ENCODE measurements at regions not wholly inside any gene's neighbourhood (a gene's known extent, or its start where the extent isn't known, plus 50 kb on each side); places are given as distances from the start of the nearest gene placed in this dataset. TPM values are rescaled to one million over a fixed set of nuclear protein-coding genes. Genes with fewer than 3 reads are reported as not detected.

- no peak for DNase-seq (ENCODE audit: extremely low spot score)
- Histone ChIP-seq H3K4me3 (ENCODE audit: low read depth, low read length) (no peak overlapping the region), H3K4me1 (ENCODE audit: insufficient read depth) (no peaks in the 10 kb centered on the region), H3K36me3 (ENCODE audit: insufficient read depth) (no peaks in the 10 kb centered on the region), H3K27ac (ENCODE audit: low read depth) (no peak overlapping the region)
- 10% methylated on average over 4 of the region's 4 CpGs for WGBS
These were observed 61.7 kb upstream of the KCNMB2 start for GRCh38 chr3:178474526-178474925.

DNA sequence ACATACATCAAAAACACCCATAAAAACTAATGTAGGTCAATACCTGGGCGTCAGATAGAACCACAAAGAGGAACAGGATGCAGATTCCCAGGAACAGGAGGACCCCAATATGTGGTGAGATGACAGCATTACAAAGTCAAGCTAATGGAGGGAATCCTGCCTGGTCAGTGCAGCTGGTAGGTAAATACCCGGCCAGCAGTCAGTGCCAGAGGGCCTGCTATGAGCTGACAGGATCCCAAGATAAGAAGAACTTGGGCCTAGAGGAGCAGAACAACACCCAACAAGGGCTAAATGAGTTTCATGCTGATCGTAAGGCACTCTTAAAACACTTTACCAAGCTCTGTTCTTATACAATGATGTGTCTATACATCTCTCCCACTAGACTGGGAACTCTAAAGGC is 61.2 kb upstream of the KCNMB2 start:
- Histone ChIP-seq H3K27ac (ENCODE audit: low read depth) (no peak overlapping the region), H3K4me1 (ENCODE audit: insufficient read depth) (no peaks in the 10 kb centered on the region), H3K4me3 (ENCODE audit: low read depth, low read length) (no peak overlapping the region), H3K36me3 (ENCODE audit: insufficient read depth) (no peaks in the 10 kb centered on the region)
- WGBS = 86% methylated on average over 3 of the region's 3 CpGs
- no peak for DNase-seq (ENCODE audit: extremely low spot score)

GRCh38 chr3:178476886-178477285 is 59.4 kb upstream of the KCNMB2 start:
- 85% methylated on average over 2 of the region's 2 CpGs for WGBS
- no peaks in the 10 kb centered on the region for H3K36me3 ChIP-seq (ENCODE audit: insufficient read depth)
- DNase-seq (ENCODE audit: extremely low spot score) = no peak

DNA sequence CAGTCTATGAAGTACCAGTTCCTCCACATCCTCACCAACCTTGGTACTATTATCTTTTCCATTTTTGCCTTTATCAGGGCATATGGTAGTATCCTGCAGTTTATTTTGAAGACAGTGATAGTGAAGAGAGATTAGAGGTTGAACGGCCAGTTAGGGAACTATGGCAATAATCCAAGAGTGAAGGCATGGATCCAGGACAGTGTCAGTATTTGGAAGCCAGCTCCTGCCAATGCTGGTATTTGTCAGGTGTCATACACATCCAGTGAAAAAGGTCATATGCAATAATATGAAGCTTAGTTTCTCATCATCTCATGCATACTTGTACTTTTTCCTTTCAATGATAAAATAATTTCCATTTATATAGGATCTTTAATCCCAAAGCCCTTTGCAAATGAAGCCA is 56.8 kb upstream of the KCNMB2 start:
- DNase-seq (ENCODE audit: extremely low spot score) = no peak
- Histone ChIP-seq H3K4me3 (ENCODE audit: low read depth, low read length) (no peak overlapping the region), H3K4me1 (ENCODE audit: insufficient read depth) (no peaks in the 10 kb centered on the region), H3K27ac (ENCODE audit: low read depth) (no peak overlapping the region), H3K36me3 (ENCODE audit: insufficient read depth) (no peaks in the 10 kb centered on the region)
- WGBS = 20% methylated on average over 1 of the region's 1 CpG

More at GRCh38 chr3:178476886-178477285, 59.4 kb upstream of the KCNMB2 start:
- Histone ChIP-seq H3K4me3 (ENCODE audit: low read depth, low read length) (no peak overlapping the region), H3K27ac (ENCODE audit: low read depth) (no peak overlapping the region), H3K4me1 (ENCODE audit: insufficient read depth) (no peaks in the 10 kb centered on the region)

GRCh38 chr3:178479860-178480259 is 56.4 kb upstream of the KCNMB2 start:
- no peak overlapping the region for H3K27ac ChIP-seq (ENCODE audit: low read depth)
- DNase-seq (ENCODE audit: extremely low spot score) = no peak
- no peaks in the 10 kb centered on the region for H3K36me3 ChIP-seq (ENCODE audit: insufficient read depth)
- no peak overlapping the region for H3K4me3 ChIP-seq (ENCODE audit: low read depth, low read length)
- H3K4me1 ChIP-seq (ENCODE audit: insufficient read depth) = no peaks in the 10 kb centered on the region
- WGBS = 68% methylated on average over 4 of the region's 4 CpGs

DNA sequence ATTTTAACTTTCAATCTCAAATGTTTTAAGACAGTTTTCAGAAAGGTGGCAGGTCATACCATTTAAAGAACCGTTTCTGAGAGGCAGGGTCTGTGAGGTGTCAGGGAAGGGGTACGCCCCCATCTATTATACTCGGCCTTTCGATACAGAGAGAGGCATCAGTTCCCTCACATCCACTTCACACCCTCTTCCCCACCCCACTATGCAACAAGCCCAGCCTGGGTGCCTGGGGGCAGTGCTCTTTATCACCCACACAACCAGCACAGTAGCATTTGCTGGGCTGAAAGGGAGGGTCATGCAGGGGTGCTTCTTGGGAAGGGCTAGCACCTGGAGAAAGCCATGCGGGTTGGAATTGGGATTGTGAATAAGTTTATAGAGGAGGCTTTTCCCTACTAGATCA is 56.0 kb upstream of the KCNMB2 start:
- no peak for DNase-seq (ENCODE audit: extremely low spot score)
- Histone ChIP-seq H3K36me3 (ENCODE audit: insufficient read depth) (no peaks in the 10 kb centered on the region), H3K27ac (ENCODE audit: low read depth) (no peak overlapping the region), H3K4me1 (ENCODE audit: insufficient read depth) (no peaks in the 10 kb centered on the region), H3K4me3 (ENCODE audit: low read depth, low read length) (no peak overlapping the region)
- WGBS = 90% methylated on average over 5 of the region's 5 CpGs

DNA sequence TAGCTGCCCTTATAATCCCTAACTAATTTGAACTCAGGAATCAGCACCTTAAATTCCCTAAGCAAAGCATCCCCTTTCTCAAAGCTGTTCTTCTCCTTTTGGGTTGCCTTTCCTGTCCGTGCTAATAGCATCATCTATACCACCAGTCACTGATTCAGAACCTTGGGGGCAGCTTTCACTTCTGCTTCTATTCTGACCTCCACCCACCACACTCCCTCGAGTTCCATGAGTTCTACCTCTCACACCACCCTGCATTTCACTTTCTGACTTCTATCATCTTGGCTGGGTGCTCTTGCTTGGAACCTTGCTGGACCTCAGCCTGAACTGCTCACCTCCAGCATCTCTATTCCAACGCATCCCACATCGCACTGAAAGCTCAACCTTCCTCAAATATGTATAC is 55.4 kb upstream of the KCNMB2 start:
- H3K27ac ChIP-seq (ENCODE audit: low read depth) = no peak overlapping the region
- no peak for DNase-seq (ENCODE audit: extremely low spot score)
- WGBS = 78% methylated on average over 4 of the region's 4 CpGs

GRCh38 chr3:178482981-178483380 is 53.3 kb upstream of the KCNMB2 start:
- Histone ChIP-seq H3K36me3 (ENCODE audit: insufficient read depth) (no peaks in the 10 kb centered on the region), H3K4me1 (ENCODE audit: insufficient read depth) (no peaks in the 10 kb centered on the region), H3K27ac (ENCODE audit: low read depth) (no peak overlapping the region), H3K4me3 (ENCODE audit: low read depth, low read length) (no peak overlapping the region)
- DNase-seq (ENCODE audit: extremely low spot score) = no peak
- 94% methylated on average over 3 of the region's 3 CpGs for WGBS

More for the DNA sequence above, 55.4 kb upstream of the KCNMB2 start:
- Histone ChIP-seq H3K4me3 (ENCODE audit: low read depth, low read length) (no peak overlapping the region), H3K36me3 (ENCODE audit: insufficient read depth) (no peaks in the 10 kb centered on the region), H3K4me1 (ENCODE audit: insufficient read depth) (no peaks in the 10 kb centered on the region)

DNA sequence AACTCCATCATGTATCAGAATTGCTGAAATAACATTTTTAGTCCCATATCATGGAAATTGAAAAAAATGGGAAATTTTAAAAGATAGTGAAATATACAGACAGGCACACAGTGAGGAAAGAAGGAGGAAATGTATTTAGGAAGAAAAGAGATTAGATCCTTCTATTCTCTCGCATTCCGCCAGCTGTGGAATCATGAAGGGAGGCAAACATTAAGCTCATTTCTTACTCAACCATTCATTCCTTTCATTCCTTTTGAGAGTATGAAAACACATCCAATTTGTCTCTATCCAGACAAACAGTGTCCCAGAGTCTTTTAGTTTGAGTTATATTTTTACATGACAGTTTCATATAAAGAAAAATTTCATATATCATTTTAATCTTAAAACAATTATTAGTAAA is 52.5 kb upstream of the KCNMB2 start:
- no peak overlapping the region for H3K4me3 ChIP-seq (ENCODE audit: low read depth, low read length)
- 81% methylated on average over 2 of the region's 2 CpGs for WGBS

DNA sequence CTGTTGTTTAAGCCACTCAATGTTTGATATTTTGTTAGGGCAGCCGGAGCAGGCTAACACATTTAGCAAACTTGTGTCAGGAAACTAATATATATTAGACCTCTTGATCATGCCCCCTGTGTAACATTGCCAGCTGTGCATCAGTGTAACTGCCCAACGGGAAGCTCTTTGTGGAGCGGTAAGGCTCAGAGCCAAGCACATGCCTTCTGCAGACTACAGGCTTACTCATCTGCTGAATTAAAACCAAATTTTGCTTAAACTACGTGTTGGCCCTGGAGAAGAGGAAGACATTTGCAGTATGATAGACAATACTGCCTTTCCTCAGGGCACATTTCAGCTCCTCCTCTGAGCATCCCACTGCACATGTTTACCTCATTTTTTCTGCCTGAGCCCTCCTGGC is 50.5 kb upstream of the KCNMB2 start:
- Histone ChIP-seq H3K4me3 (ENCODE audit: low read depth, low read length) (no peak overlapping the region), H3K27ac (ENCODE audit: low read depth) (no peak overlapping the region), H3K36me3 (ENCODE audit: insufficient read depth) (no peaks in the 10 kb centered on the region), H3K4me1 (ENCODE audit: insufficient read depth) (no peaks in the 10 kb centered on the region)
- WGBS = 73% methylated on average over 4 of the region's 4 CpGs
- DNase-seq (ENCODE audit: extremely low spot score) = no peak

More for the DNA sequence above, 52.5 kb upstream of the KCNMB2 start:
- Histone ChIP-seq H3K27ac (ENCODE audit: low read depth) (no peak overlapping the region), H3K4me1 (ENCODE audit: insufficient read depth) (no peaks in the 10 kb centered on the region), H3K36me3 (ENCODE audit: insufficient read depth) (no peaks in the 10 kb centered on the region)
- DNase-seq (ENCODE audit: extremely low spot score) = no peak

Small RNA genes lying in the stretch of these regions (small RNA-seq; reads per million reads assigned to genes)
- gene RF00425 = not detected
- not detected for gene RN7SKP52
- not detected for gene RNA5SP148
- gene RNU6-1120P = not detected

Measured in urinary bladder (tissue), 4 donors.